ENCODE measurements at regions not wholly inside any gene's neighbourhood (a gene's known extent, or its start where the extent isn't known, plus 50 kb on each side); places are given as distances from the start of the nearest gene placed in this dataset.

- Mint-ChIP-seq H3K4me1 (ENCODE audit: insufficient read depth, unreplicated experiment) (peaks cover 16% of the 10 kb centered on the region), H3K27me3 (ENCODE audit: insufficient read depth, unreplicated experiment) (no peaks in the 10 kb centered on the region), H3K9me3 (ENCODE audit: unreplicated experiment) (no peaks in the 10 kb centered on the region), H3K36me3 (ENCODE audit: insufficient read depth, unreplicated experiment) (peaks cover 36% of the 10 kb centered on the region), H3K4me3 (ENCODE audit: unreplicated experiment) (no peak overlapping the region), H3K27ac (ENCODE audit: low read depth, unreplicated experiment) (peak overlapping the region; percentile 11)
- DNase-seq (ENCODE audit: unreplicated experiment) = no peak
- POLR2A ChIA-PET = interaction anchor here (0.6 to 1.0 kb wide), 3 partner anchors 50 to 130 kb away, joined by 3 to 4 read pairs (median 3); partner anchors contain the start of gene MOB1A
- TF ChIP-seq CTCF (IDR thresholded peaks at IDR 0.05; ENCODE audit: unreplicated experiment) = no peak
- BruUV-seq (replicated peaks) = no TSS peak
- intact Hi-C loops (cut with micrococcal nuclease) = no loop called here
- CTCF ChIA-PET = interaction anchor here (0.6 kb wide), 2 partner anchors 73 to 214 kb away, joined by 4 read pairs; no protein-coding TSS in a partner anchor
These were observed 63.4 kb downstream of the TET3 start for GRCh38 chr2:74048147-74048546.

- H3K27me3 Mint-ChIP-seq (ENCODE audit: insufficient read depth, unreplicated experiment) = no peaks in the 10 kb centered on the region
- TF ChIP-seq CTCF (IDR thresholded peaks at IDR 0.05; ENCODE audit: unreplicated experiment) = no peak
- no TSS peak for BruUV-seq (replicated peaks)
- peaks cover 40% of the 10 kb centered on the region for H3K36me3 Mint-ChIP-seq (ENCODE audit: insufficient read depth, unreplicated experiment)
- ChIA-PET CTCF (interaction anchor here (0.6 kb wide), 1 partner anchor 72 kb away, joined by 4 read pairs; no protein-coding TSS in a partner anchor), POLR2A (interaction anchor here (1.0 kb wide), 1 partner anchor 129 kb away, joined by 4 read pairs; the partner anchor contains the start of gene MOB1A)
- intact Hi-C loops (cut with micrococcal nuclease) = no loop called here
- H3K9me3 Mint-ChIP-seq (ENCODE audit: unreplicated experiment) = no peaks in the 10 kb centered on the region
- peak overlapping the region; percentile 11 for H3K27ac Mint-ChIP-seq (ENCODE audit: low read depth, unreplicated experiment)
- H3K4me1 Mint-ChIP-seq (ENCODE audit: insufficient read depth, unreplicated experiment) = peaks cover 25% of the 10 kb centered on the region
- DNase-seq (ENCODE audit: unreplicated experiment) = no peak
- H3K4me3 Mint-ChIP-seq (ENCODE audit: unreplicated experiment) = no peak overlapping the region
These were observed 64.3 kb downstream of the TET3 start for GRCh38 chr2:74048843-74049519.

GRCh38 chr2:74050151-74050550 lies 65.4 kb downstream of the TET3 start:
- no TSS peak for BruUV-seq (replicated peaks)
- intact Hi-C loops (cut with micrococcal nuclease) = no loop called here

More at GRCh38 chr2:74050151-74050550, 65.4 kb downstream of the TET3 start:
- H3K4me1 Mint-ChIP-seq (ENCODE audit: insufficient read depth, unreplicated experiment) = peaks cover 23% of the 10 kb centered on the region
- H3K9me3 Mint-ChIP-seq (ENCODE audit: unreplicated experiment) = no peaks in the 10 kb centered on the region
- no peak for DNase-seq (ENCODE audit: unreplicated experiment)
- peaks cover 45% of the 10 kb centered on the region for H3K36me3 Mint-ChIP-seq (ENCODE audit: insufficient read depth, unreplicated experiment)
- ChIA-PET POLR2A (no interaction called here), CTCF (interaction anchor here (0.7 to 1.2 kb wide), 2 partner anchors 226 to 371 kb away, joined by 3 to 4 read pairs; no protein-coding TSS in a partner anchor)
- H3K4me3 Mint-ChIP-seq (ENCODE audit: unreplicated experiment) = no peak overlapping the region
- no peak overlapping the region for H3K27ac Mint-ChIP-seq (ENCODE audit: low read depth, unreplicated experiment)
- H3K27me3 Mint-ChIP-seq (ENCODE audit: insufficient read depth, unreplicated experiment) = no peaks in the 10 kb centered on the region
- no peak for TF ChIP-seq CTCF (IDR thresholded peaks at IDR 0.05; ENCODE audit: unreplicated experiment)

Measured in MCF 10A (cell line).